IMR-90 (cell line): ENCODE measurements at regions not wholly inside any gene's neighbourhood (a gene's known extent, or its start where the extent isn't known, plus 50 kb on each side); places are given as distances from the start of the nearest gene placed in this dataset.

Experiments used
- ATAC-seq: fragments of 200-7000 bp; cut with Tn5 transposase; 2 replicates; pipeline ENCODE4 v1.9.1; 2020; ENCODE audit warnings: low read depth, mild to moderate bottlenecking, moderate library complexity
- BruUV-seq: library from RNA; stranded (reverse); fragments of 400-500 nt; replicated peaks from 2 replicates; lab custom pipeline; 2021; lab: Mats Ljungman, UMichigan
- CTCF ChIA-PET: fragments of 300-600 bp; formaldehyde crosslinking; extraction: SDS; loops from one replicate; lab custom pipeline; 2021; ENCODE audit warnings: antibody characterized with exemption; lab: Yijun Ruan, JAX
- POLR2A ChIA-PET: fragments of 300-600 bp; sonication (Branson Sonifier 250); formaldehyde crosslinking; loops from one replicate; lab custom pipeline; 2022; ENCODE audit warnings: antibody characterized with exemption; ENCODE audit not compliant: unreplicated experiment; lab: Charles Lee
- DNase-seq: peaks from one replicate; pipeline ENCODE4 v3.0.0; 2013
- H2AFZ ChIP-seq: replicated peaks from 2 replicates; pipeline ENCODE3; 2013; ENCODE audit warnings: low read length, mild to moderate bottlenecking; ENCODE audit not compliant: poor library complexity
- H2AK5ac ChIP-seq: 2 replicates; pipeline ENCODE4 v1.6.1; 2013; ENCODE audit warnings: low read depth, low read length, inconsistent platforms
- H2AK9ac ChIP-seq: replicated peaks from 2 replicates; pipeline ENCODE3; 2013; ENCODE audit warnings: mild to moderate bottlenecking, low read depth, low read length, moderate library complexity; ENCODE audit not compliant: poor library complexity
- H2BK120ac ChIP-seq: 2 replicates; pipeline ENCODE4 v1.6.1; 2013; ENCODE audit warnings: low read depth, low read length, inconsistent platforms
- H2BK15ac ChIP-seq: 3 replicates; pipeline ENCODE4 v1.6.1; 2013; ENCODE audit warnings: low read depth, low read length, inconsistent platforms
- H2BK20ac ChIP-seq: 2 replicates; pipeline ENCODE4 v1.6.1; 2013; ENCODE audit warnings: low read depth, mild to moderate bottlenecking, inconsistent platforms, low read length, moderate library complexity
- H2BK5ac ChIP-seq: 2 replicates; pipeline ENCODE4 v1.6.1; 2013; ENCODE audit warnings: mild to moderate bottlenecking, low read depth, low read length, inconsistent platforms; ENCODE audit not compliant: poor library complexity, severe bottlenecking
- H3K14ac ChIP-seq: replicated peaks from 2 replicates; pipeline ENCODE4 v1.6.1; 2013; ENCODE audit warnings: low read depth, low read length, inconsistent platforms
- H3K18ac ChIP-seq: 2 replicates; pipeline ENCODE4 v1.6.1; 2013; ENCODE audit warnings: low read depth, low read length, control low read depth
- H3K23ac ChIP-seq: 2 replicates; pipeline ENCODE4 v1.6.1; 2013; ENCODE audit warnings: low read depth, low read length, inconsistent platforms
- H3K27ac ChIP-seq: 2 replicates; pipeline ENCODE4 v1.5.1; 2013; ENCODE audit warnings: mild to moderate bottlenecking, control low read depth, low read length; ENCODE audit not compliant: insufficient read depth
- H3K27me3 ChIP-seq: 2 replicates; pipeline ENCODE4 v1.6.1; 2013; ENCODE audit warnings: low read length; ENCODE audit not compliant: control insufficient read depth, insufficient read depth
- H3K36me3 ChIP-seq: 2 replicates; pipeline ENCODE4 v1.6.1; 2013; ENCODE audit warnings: low read length, mixed read lengths; ENCODE audit not compliant: control insufficient read depth, insufficient read depth
- H3K4ac ChIP-seq: 2 replicates; pipeline ENCODE4 v1.6.1; 2013; ENCODE audit warnings: low read depth, low read length, inconsistent platforms
- H3K4me1 ChIP-seq: 2 replicates; pipeline ENCODE4 v1.6.1; 2013; ENCODE audit warnings: low read length, mixed read lengths; ENCODE audit not compliant: control insufficient read depth, insufficient read depth
- H3K4me2 ChIP-seq: 2 replicates; pipeline ENCODE4 v1.6.1; 2013; ENCODE audit warnings: low read depth, mild to moderate bottlenecking, control low read depth, low read length, moderate library complexity
- H3K4me3 ChIP-seq: 2 replicates; pipeline ENCODE4 v1.5.1; 2013; ENCODE audit warnings: low read depth, mild to moderate bottlenecking, control low read depth, low read length, moderate library complexity; ENCODE audit not compliant: insufficient read depth
- H3K56ac ChIP-seq: 2 replicates; pipeline ENCODE4 v1.6.1; 2013; ENCODE audit warnings: low read length, inconsistent platforms; ENCODE audit not compliant: insufficient read depth; ENCODE audit errors: extremely low read depth
- H3K79me1 ChIP-seq, 2 experiments: 2 replicates each; pipeline ENCODE4 v1.6.1; 2013; ENCODE audit warnings: low read length in 2 of 2, inconsistent platforms in 1 of 2, low read depth in 1 of 2
- H3K9ac ChIP-seq: 2 replicates; pipeline ENCODE4 v1.6.1; 2013; ENCODE audit warnings: low read depth, low read length, control low read depth
- H3K9me1 ChIP-seq: 2 replicates; pipeline ENCODE4 v1.6.1; 2013; ENCODE audit warnings: low read length, inconsistent platforms; ENCODE audit not compliant: insufficient read depth
- H3K9me3 ChIP-seq: 2 replicates; pipeline ENCODE4 v1.6.1; 2013; ENCODE audit warnings: low read length; ENCODE audit not compliant: control insufficient read depth, insufficient read depth
- H4K20me1 ChIP-seq: 2 replicates; pipeline ENCODE4 v1.6.1; 2013; ENCODE audit warnings: low read length, inconsistent platforms; ENCODE audit not compliant: insufficient read depth
- H4K5ac ChIP-seq: 2 replicates; pipeline ENCODE4 v1.6.1; 2013; ENCODE audit warnings: mild to moderate bottlenecking, low read depth, low read length, control low read depth
- H4K8ac ChIP-seq, 2 experiments: 2 replicates each; pipeline ENCODE4 v1.6.1; 2013; ENCODE audit warnings: low read depth in 2 of 2, low read length in 2 of 2, control low read depth in 1 of 2, inconsistent platforms in 1 of 2
- H4K91ac ChIP-seq: 2 replicates; pipeline ENCODE4 v1.6.1; 2013; ENCODE audit warnings: low read depth, low read length, inconsistent platforms; ENCODE audit not compliant: insufficient read depth
- CEBPB ChIP-seq: IDR thresholded peaks from 2 replicates; pipeline ENCODE4 v1.6.1; 2012; ENCODE audit warnings: low read depth, low read length, improper control_type of control experiment
- CHD1 ChIP-seq: IDR thresholded peaks from 2 replicates; pipeline ENCODE4 v1.6.1; 2012; ENCODE audit warnings: low read depth, low read length, improper control_type of control experiment
- CTCF ChIP-seq: conservative IDR thresholded peaks from 2 replicates; pipeline ENCODE4 v1.5.1; 2012; ENCODE audit warnings: mild to moderate bottlenecking, low read depth, low read length, improper control_type of control experiment
- ELK1 ChIP-seq: fragments of 150-350 bp; IDR thresholded peaks from 2 replicates; pipeline ENCODE4 v1.6.1; 2016; ENCODE audit warnings: low read depth, mild to moderate bottlenecking, low read length, moderate library complexity, borderline replicate concordance
- FOS ChIP-seq: fragments of 150-350 bp; IDR thresholded peaks from 2 replicates; pipeline ENCODE4 v1.6.1; 2016; ENCODE audit warnings: low read depth, low read length
- MAFK ChIP-seq: IDR thresholded peaks from 2 replicates; pipeline ENCODE4 v1.6.1; 2012; ENCODE audit warnings: low read depth, low read length, improper control_type of control experiment
- MXI1 ChIP-seq: IDR thresholded peaks from 2 replicates; pipeline ENCODE4 v1.6.1; 2012; ENCODE audit warnings: low read depth, mild to moderate bottlenecking, low read length, moderate library complexity, borderline replicate concordance
- NFE2L2 ChIP-seq: fragments of 150-350 bp; IDR thresholded peaks from 2 replicates; pipeline ENCODE4 v1.6.1; 2016; ENCODE audit warnings: low read depth, mild to moderate bottlenecking, low read length
- POLR2A ChIP-seq: IDR thresholded peaks from 2 replicates; pipeline ENCODE4 v1.6.1; 2012; ENCODE audit warnings: mild to moderate bottlenecking, low read depth, low read length
- RAD21 ChIP-seq: IDR thresholded peaks from 2 replicates; pipeline ENCODE4 v1.6.1; 2012; ENCODE audit warnings: low read length, improper control_type of control experiment
- RCOR1 ChIP-seq: IDR thresholded peaks from 2 replicates; pipeline ENCODE4 v1.6.1; 2012; ENCODE audit warnings: mild to moderate bottlenecking, low read length, improper control_type of control experiment; ENCODE audit not compliant: insufficient replicate concordance
- RFX5 ChIP-seq: IDR thresholded peaks from 2 replicates; pipeline ENCODE4 v1.8.0; 2012; ENCODE audit warnings: low read depth, mild to moderate bottlenecking, low read length, moderate library complexity
- SMC3 ChIP-seq: fragments of 150-350 bp; IDR thresholded peaks from 2 replicates; pipeline ENCODE4 v1.6.1; 2016; ENCODE audit warnings: low read depth, mild to moderate bottlenecking, antibody characterized with exemption, low read length, moderate library complexity
- USF2 ChIP-seq: fragments of 150-350 bp; IDR thresholded peaks from 2 replicates; pipeline ENCODE4 v1.6.1; 2017; ENCODE audit warnings: mild to moderate bottlenecking, antibody characterized with exemption, low read length, low read depth
- WGBS, 2 experiments: methylation state at CpG; one replicate each; pipeline versions ENCODE4 v1.1.5 to v1.1.7; 2013; ENCODE audit warnings: missing lambda C conversion rate in 2 of 2; ENCODE audit not compliant: insufficient read length in 1 of 2; ENCODE audit errors: extremely low coverage in 2 of 2; 5-methylcytosine and 5-hydroxymethylcytosine counted together
- dilution Hi-C: fragments of 300-500 bp; cut with HindIII; formaldehyde crosslinking; loops from one replicate; pipeline ENCODE4 v1.14.3; 2018; ENCODE audit warnings: low sequenced_read_pairs; ENCODE audit not compliant: unreplicated experiment
- in situ Hi-C: fragments of 300-500 bp; cut with MboI; formaldehyde crosslinking; loops from 3 replicates; pipeline ENCODE4 v1.14.3; 2019; ENCODE audit warnings: low sequenced_read_pairs, inconsistent platforms, mixed read lengths
- intact Hi-C: fragments of 100-400 bp; cut with micrococcal nuclease; formaldehyde crosslinking; loops from 2 replicates; pipeline ENCODE4 v1.10.0; 2022

- Histone ChIP-seq H3K36me3 (no peaks in the 10 kb centered on the region), H4K20me1 (no peaks in the 10 kb centered on the region), H2BK120ac (peak overlapping the region; percentile 100), H3K14ac (peak overlapping the region; percentile 99), H3K27me3 (no peaks in the 10 kb centered on the region), H3K9me1 (peaks cover 58% of the 10 kb centered on the region), H3K9ac (peak overlapping the region; percentile 44), H3K56ac (peak overlapping the region; percentile 75), H3K4me3 (no peak overlapping the region), H3K18ac (peak overlapping the region; percentile 98), H4K8ac (peak overlapping the region; percentile 90 to 98), H2AK9ac (peak overlapping the region; percentile 79), H3K9me3 (no peaks in the 10 kb centered on the region), H2AFZ (peak overlapping the region; percentile 68), H2AK5ac (peak overlapping the region; percentile 100), H3K4me1 (peaks cover 49% of the 10 kb centered on the region), H4K91ac (peak overlapping the region; percentile 100), H3K27ac (peak overlapping the region; percentile 96), H4K5ac (peak overlapping the region; percentile 92), H2BK15ac (peak overlapping the region; percentile 98), H2BK20ac (peak overlapping the region; percentile 100), H2BK5ac (peak overlapping the region; percentile 99), H3K4ac (peak overlapping the region; percentile 100), H3K23ac (peak overlapping the region; percentile 98), H3K4me2 (no peak overlapping the region), H3K79me1 (peaks cover 0 to 27% of the 10 kb centered on the region in 2 experiments; a peak in 2 of 4 replicates)
- WGBS, 2 experiments = no CpG with 5 or more reads among the region's 3 CpGs
- no TSS peak for BruUV-seq
- ChIA-PET POLR2A (no interaction called here), CTCF (no interaction called here)
- dilution Hi-C loops (no loop called here), in situ Hi-C loops (loop anchor here (10.0 kb wide), 1 partner anchor 149 kb away; the partner anchor contains the start of gene ZFP36L2), intact Hi-C loops (loop anchor here (1.0 kb wide), 1 partner anchor 146 kb away; no protein-coding TSS in a partner anchor)
- DNase-seq = peak; percentile 86
- ATAC-seq = peak; percentile 15
- TF ChIP-seq RCOR1 (peak; percentile 23), SMC3 (no peak), ELK1 (no peak), NFE2L2 (peak; percentile 79), RFX5 (0 out of 2 replicates have a peak, but pooled peaks have one; percentile 8), POLR2A (no peak), CHD1 (0 out of 2 replicates have a peak, but pooled peaks have one; percentile 75), USF2 (no peak), CTCF (no peak), CEBPB (no peak), FOS (peak; percentile 62), MAFK (no peak), MXI1 (no peak), RAD21 (no peak)
Observed at GRCh38 chr2:43075811-43076585, 150.4 kb downstream of the ZFP36L2 start.
